DOHH2 (cell line): ENCODE measurements at regions not wholly inside any gene's neighbourhood (a gene's known extent, or its start where the extent isn't known, plus 50 kb on each side); places are given as distances from the start of the nearest gene placed in this dataset.

Experiments used
- H3F3A ChIP-seq: fragments of 200-600 bp; sonication (generic), shearing (Covaris generic); 2 replicates; pipeline ENCODE4 v1.6.0; 2016; ENCODE audit warnings: antibody characterized with exemption, mild to moderate bottlenecking; ENCODE audit not compliant: control insufficient read depth, insufficient read depth
- H3K27ac ChIP-seq: fragments of 200-600 bp; sonication (generic); 2 replicates; pipeline ENCODE4 v1.5.1; 2014; ENCODE audit warnings: low read depth, mild to moderate bottlenecking, low read length, moderate library complexity
- H3K27me3 ChIP-seq: fragments of 200-600 bp; sonication (generic); 2 replicates; pipeline ENCODE4 v1.6.1; 2014; ENCODE audit warnings: mild to moderate bottlenecking, low read length, mixed read lengths; ENCODE audit not compliant: control insufficient read depth
- H3K36me3 ChIP-seq: fragments of 200-600 bp; sonication (generic); 2 replicates; pipeline ENCODE4 v1.6.1; 2014; ENCODE audit warnings: mild to moderate bottlenecking, low read length, moderate library complexity, mixed read lengths; ENCODE audit not compliant: control insufficient read depth
- H3K4me1 ChIP-seq: fragments of 200-600 bp; sonication (generic); 2 replicates; pipeline ENCODE4 v1.6.1; 2014; ENCODE audit warnings: mild to moderate bottlenecking, low read length, mixed read lengths; ENCODE audit not compliant: control insufficient read depth
- H3K4me2 ChIP-seq: fragments of 200-600 bp; sonication (generic); 2 replicates; pipeline ENCODE4 v1.6.0; 2014; ENCODE audit warnings: mild to moderate bottlenecking, low read length, moderate library complexity
- H3K4me3 ChIP-seq: fragments of 200-600 bp; sonication (generic); 2 replicates; pipeline ENCODE4 v1.5.1; 2014; ENCODE audit warnings: mild to moderate bottlenecking, low read length, mixed read lengths
- H3K79me2 ChIP-seq: fragments of 200-600 bp; sonication (generic); 2 replicates; pipeline ENCODE4 v1.6.1; 2014; ENCODE audit warnings: mild to moderate bottlenecking, low read length, mixed read lengths; ENCODE audit not compliant: control insufficient read depth
- H3K9me2 ChIP-seq: fragments of 200-600 bp; sonication (generic); replicated peaks from 2 replicates; pipeline ENCODE4 v1.6.1; 2014; ENCODE audit warnings: mild to moderate bottlenecking, low read length, mixed read lengths; ENCODE audit not compliant: control insufficient read depth
- H3K9me3 ChIP-seq: fragments of 200-600 bp; sonication (generic); 2 replicates; pipeline ENCODE4 v1.6.1; 2014; ENCODE audit warnings: antibody characterized with exemption, low read length, mixed read lengths; ENCODE audit not compliant: control insufficient read depth, insufficient read depth
- H4K20me1 ChIP-seq: fragments of 200-600 bp; sonication (generic); 2 replicates; pipeline ENCODE4 v1.6.0; 2014; ENCODE audit warnings: low read depth, mild to moderate bottlenecking, antibody characterized with exemption, low read length, moderate library complexity; ENCODE audit not compliant: control insufficient read depth, insufficient read depth
- EZH2phosphoT487 ChIP-seq: fragments of 200-600 bp; sonication (generic); IDR thresholded peaks from 2 replicates; pipeline ENCODE4 v1.6.1; 2017; ENCODE audit warnings: borderline replicate concordance, mild to moderate bottlenecking, antibody characterized with exemption, low read length, moderate library complexity, mixed read lengths
- TF ChIP-seq, protein P1 (sequence below): fragments of 200-600 bp; sonication (generic); IDR thresholded peaks from one replicate; pipeline ENCODE4 v1.5.1; 2014; ENCODE audit warnings: antibody characterized with exemption, mild to moderate bottlenecking, low read depth, low read length; ENCODE audit not compliant: poor library complexity, severe bottlenecking

DNA sequence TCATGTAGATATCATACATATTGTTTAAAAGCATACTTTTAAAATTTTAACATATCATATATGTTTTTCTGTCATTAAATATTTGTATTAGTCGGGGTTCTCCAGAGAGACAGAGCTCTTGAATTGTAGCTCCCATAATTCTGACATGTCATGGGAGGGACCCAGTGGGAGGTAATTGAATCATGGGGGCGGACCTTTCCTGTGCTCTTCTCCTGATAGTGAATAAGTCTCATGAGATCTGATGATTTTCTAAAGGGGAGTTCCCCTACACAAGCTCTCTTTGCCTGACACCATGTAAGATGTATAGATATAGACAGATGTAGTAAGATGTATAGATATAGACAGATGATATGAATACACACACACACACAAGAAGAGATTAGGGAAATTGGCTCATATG lies 161.2 kb upstream of the ABI3BP start:
- Histone ChIP-seq H3K4me2 (no peak overlapping the region), H4K20me1 (no peaks in the 10 kb centered on the region), H3F3A (no peaks in the 10 kb centered on the region), H3K79me2 (no peaks in the 10 kb centered on the region), H3K27ac (no peak overlapping the region), H3K27me3 (peaks cover 3% of the 10 kb centered on the region; the same call in 1 of the 2 replicates), H3K36me3 (no peaks in the 10 kb centered on the region), H3K4me1 (no peaks in the 10 kb centered on the region), H3K9me2 (no peaks in the 10 kb centered on the region), H3K4me3 (no peak overlapping the region), H3K9me3 (no peaks in the 10 kb centered on the region)
- no peak for TF ChIP-seq EZH2phosphoT487
- TF ChIP-seq, protein P1, sequence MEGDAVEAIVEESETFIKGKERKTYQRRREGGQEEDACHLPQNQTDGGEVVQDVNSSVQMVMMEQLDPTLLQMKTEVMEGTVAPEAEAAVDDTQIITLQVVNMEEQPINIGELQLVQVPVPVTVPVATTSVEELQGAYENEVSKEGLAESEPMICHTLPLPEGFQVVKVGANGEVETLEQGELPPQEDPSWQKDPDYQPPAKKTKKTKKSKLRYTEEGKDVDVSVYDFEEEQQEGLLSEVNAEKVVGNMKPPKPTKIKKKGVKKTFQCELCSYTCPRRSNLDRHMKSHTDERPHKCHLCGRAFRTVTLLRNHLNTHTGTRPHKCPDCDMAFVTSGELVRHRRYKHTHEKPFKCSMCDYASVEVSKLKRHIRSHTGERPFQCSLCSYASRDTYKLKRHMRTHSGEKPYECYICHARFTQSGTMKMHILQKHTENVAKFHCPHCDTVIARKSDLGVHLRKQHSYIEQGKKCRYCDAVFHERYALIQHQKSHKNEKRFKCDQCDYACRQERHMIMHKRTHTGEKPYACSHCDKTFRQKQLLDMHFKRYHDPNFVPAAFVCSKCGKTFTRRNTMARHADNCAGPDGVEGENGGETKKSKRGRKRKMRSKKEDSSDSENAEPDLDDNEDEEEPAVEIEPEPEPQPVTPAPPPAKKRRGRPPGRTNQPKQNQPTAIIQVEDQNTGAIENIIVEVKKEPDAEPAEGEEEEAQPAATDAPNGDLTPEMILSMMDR = no peak

DNA sequence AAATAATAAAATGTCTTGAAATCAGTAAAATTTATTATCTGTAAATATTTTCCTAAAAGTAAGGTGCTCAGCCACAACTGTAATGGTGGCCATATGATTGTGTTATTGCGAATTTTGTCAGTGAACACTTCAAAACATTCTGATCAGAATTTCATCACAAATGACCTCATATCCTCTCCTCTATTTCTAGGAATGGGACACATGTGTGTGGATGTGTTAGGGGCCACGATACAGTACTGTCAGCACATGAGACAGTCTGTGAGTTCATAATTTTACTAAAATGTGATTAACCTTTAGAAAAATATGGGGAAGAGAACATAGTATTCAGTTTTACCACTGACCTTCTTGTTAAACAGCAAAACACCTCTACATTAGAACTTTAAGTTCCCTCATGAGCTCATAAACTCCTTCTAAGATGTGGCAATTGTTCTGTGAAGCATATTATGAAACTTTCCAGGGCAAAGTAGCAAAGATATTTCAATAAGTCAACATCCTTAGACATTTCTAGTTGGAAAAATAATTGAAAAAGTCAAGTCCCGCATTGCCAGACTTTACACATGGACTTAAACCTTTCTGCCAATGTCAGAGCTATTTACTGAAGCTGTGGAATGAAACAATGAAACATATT lies 158.2 kb upstream of the ABI3BP start:
- H3K36me3 ChIP-seq = no peaks in the 10 kb centered on the region
- H3K4me2 ChIP-seq = no peak overlapping the region
- no peaks in the 10 kb centered on the region for H3K79me2 ChIP-seq
- H3K9me3 ChIP-seq = no peaks in the 10 kb centered on the region
- no peaks in the 10 kb centered on the region for H4K20me1 ChIP-seq
- H3K4me3 ChIP-seq = no peak overlapping the region
- H3K27ac ChIP-seq = no peak overlapping the region
- H3K9me2 ChIP-seq = no peaks in the 10 kb centered on the region
- TF ChIP-seq, protein P1 = no peak
- TF ChIP-seq EZH2phosphoT487 = no peak
- peaks cover 3% of the 10 kb centered on the region; the same call in 1 of the 2 replicates for H3K27me3 ChIP-seq
- H3F3A ChIP-seq = no peaks in the 10 kb centered on the region
- no peaks in the 10 kb centered on the region for H3K4me1 ChIP-seq

DNA sequence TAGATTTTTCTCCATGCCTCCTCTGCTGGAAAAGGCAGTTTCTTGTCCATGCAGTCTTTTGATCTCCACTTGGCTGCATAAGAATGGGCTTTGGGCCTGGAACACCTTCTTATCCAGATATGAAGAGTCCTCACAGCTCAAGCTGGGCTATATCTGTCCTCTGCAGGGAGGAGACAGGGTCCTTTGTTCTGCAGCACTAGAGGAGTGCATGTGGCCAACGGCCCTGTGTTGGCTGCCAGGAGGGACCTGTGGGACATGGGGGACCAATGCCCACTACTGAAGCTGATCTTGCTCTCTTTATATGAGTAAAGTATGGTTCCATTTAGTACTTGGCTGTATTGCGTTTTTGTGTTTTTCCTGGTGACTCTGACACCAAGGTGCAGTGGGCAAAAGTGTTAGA lies 157.3 kb upstream of the ABI3BP start:
- no peaks in the 10 kb centered on the region for H3K36me3 ChIP-seq
- no peak overlapping the region for H3K27ac ChIP-seq
- TF ChIP-seq, protein P1 = no peak
- no peak for TF ChIP-seq EZH2phosphoT487
- H3K27me3 ChIP-seq = peaks cover 3% of the 10 kb centered on the region; the same call in 1 of the 2 replicates
- no peaks in the 10 kb centered on the region for H3F3A ChIP-seq
- H3K4me2 ChIP-seq = no peak overlapping the region
- H3K4me3 ChIP-seq = no peak overlapping the region
- H3K4me1 ChIP-seq = no peaks in the 10 kb centered on the region
- H3K79me2 ChIP-seq = no peaks in the 10 kb centered on the region
- H4K20me1 ChIP-seq = no peaks in the 10 kb centered on the region
- H3K9me2 ChIP-seq = no peaks in the 10 kb centered on the region
- no peaks in the 10 kb centered on the region for H3K9me3 ChIP-seq
